HG03354 (cell line): ENCODE measurements at regions not wholly inside any gene's neighbourhood (a gene's known extent, or its start where the extent isn't known, plus 50 kb on each side); places are given as distances from the start of the nearest gene placed in this dataset.
"Not testable (repeated sequence)": the region's sequence is repeated elsewhere in the genome, so short reads cannot be mapped to it uniquely, and the experiment has no call there.

Experiments
- ATAC-seq: cut with Tn5 transposase; IDR thresholded peaks from one replicate; pipeline ENCODE4 v1.9.1; 2021; ENCODE audit warnings: mild to moderate bottlenecking; ENCODE audit not compliant: unreplicated experiment, poor library complexity, severe bottlenecking

- ATAC-seq = no peak
Observed at GRCh38 chr7:112540839-112541577, 60.2 kb downstream of the LSMEM1 start.

- ATAC-seq = no peak
Observed at GRCh38 chr7:112546723-112547513, 66.1 kb downstream of the LSMEM1 start.

- no peak for ATAC-seq
Observed at GRCh38 chr7:112547916-112548315, 67.1 kb downstream of the LSMEM1 start.

- ATAC-seq = peak; percentile 87
Observed at GRCh38 chr7:112550468-112551060, 69.8 kb downstream of the LSMEM1 start.

GRCh38 chr7:112551521-112551920 is 70.7 kb downstream of the LSMEM1 start:
- ATAC-seq = not testable (repeated sequence)

- ATAC-seq = no peak
Observed at GRCh38 chr7:112554591-112554990, 73.8 kb downstream of the LSMEM1 start.

- ATAC-seq = peak; percentile 91
Observed at GRCh38 chr7:112556633-112557032, 75.8 kb downstream of the LSMEM1 start.

- ATAC-seq = no peak
Observed at GRCh38 chr7:112566442-112567324, 85.9 kb downstream of the LSMEM1 start.

GRCh38 chr7:112567388-112567787 is 86.6 kb downstream of the LSMEM1 start:
- no peak for ATAC-seq

GRCh38 chr7:112571852-112572607 is 91.2 kb downstream of the LSMEM1 start:
- peak; percentile 44 for ATAC-seq

- peak; percentile 34 for ATAC-seq
Observed at GRCh38 chr7:112572669-112573301, 92.0 kb downstream of the LSMEM1 start.

GRCh38 chr7:112573302-112574039 is 92.7 kb downstream of the LSMEM1 start:
- ATAC-seq = no peak

GRCh38 chr7:112575864-112576263 is 95.1 kb downstream of the LSMEM1 start:
- no peak for ATAC-seq

GRCh38 chr7:112579388-112579787 is 98.6 kb downstream of the LSMEM1 start:
- ATAC-seq = no peak

GRCh38 chr7:112580717-112581435 is 100.1 kb downstream of the LSMEM1 start:
- ATAC-seq = no peak

- no peak for ATAC-seq
Observed at GRCh38 chr7:112581529-112581928, 100.7 kb downstream of the LSMEM1 start.

- no peak for ATAC-seq
Observed at GRCh38 chr7:112584290-112584689, 103.5 kb downstream of the LSMEM1 start.
